Embryonic facial prominence (tissue), 1 donor: ENCODE measurements at regions not wholly inside any gene's neighbourhood (a gene's known extent, or its start where the extent isn't known, plus 50 kb on each side); places are given as distances from the start of the nearest gene placed in this dataset.
"Not testable (repeated sequence)": the region's sequence is repeated elsewhere in the genome, so short reads cannot be mapped to it uniquely, and the experiment has no call there.

Experiments used
- DNase-seq: peaks from one replicate; pipeline ENCODE4 v3.0.0-alpha.2; 2016; ENCODE audit errors: extremely low spot score

DNA sequence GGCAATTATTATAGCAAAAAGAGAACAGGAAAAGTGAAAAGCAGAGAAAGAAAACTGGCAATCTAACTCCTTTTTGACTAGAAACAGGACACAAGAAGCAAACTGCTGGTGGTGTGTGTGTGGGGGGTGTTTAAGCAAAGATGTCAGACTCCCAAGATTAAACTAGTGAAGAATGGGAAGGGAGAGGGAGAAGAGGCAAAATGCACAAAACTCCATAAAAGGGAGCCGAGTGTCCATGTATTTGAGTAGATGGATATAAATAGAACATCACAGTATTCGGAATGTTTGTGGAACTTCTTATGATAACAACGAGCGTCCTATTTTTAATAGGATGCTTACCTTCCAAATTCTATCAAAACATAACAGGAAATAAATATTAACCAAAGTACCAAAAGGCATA lies 179.8 kb upstream of the TRIB2 start:
- DNase-seq = no peak

DNA sequence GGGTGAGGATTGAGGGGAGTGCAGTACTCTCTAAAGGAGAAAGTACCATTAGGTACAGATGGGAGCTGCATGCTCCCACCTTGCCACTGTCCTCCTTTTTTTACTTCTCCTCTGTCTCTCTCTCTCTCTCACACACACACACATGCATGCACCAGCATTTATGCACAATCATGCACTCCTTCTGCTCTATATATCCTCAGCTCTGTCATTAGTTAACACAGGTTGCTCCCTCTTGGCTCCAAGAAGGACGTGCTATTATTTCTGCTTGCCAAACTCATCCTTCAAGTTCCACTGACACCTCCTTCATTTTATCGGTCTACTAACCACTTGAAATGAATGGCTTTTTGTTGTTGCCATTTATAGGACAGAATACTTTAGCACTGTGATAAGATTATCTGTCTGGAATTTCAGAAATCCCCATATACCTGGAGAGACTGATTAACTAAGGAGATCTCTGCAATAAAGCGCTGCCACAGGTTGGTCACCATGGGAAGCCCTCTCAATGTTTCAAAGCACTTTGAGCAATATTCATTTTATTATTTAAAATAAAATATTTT lies 178.5 kb upstream of the TRIB2 start:
- no peak for DNase-seq

DNA sequence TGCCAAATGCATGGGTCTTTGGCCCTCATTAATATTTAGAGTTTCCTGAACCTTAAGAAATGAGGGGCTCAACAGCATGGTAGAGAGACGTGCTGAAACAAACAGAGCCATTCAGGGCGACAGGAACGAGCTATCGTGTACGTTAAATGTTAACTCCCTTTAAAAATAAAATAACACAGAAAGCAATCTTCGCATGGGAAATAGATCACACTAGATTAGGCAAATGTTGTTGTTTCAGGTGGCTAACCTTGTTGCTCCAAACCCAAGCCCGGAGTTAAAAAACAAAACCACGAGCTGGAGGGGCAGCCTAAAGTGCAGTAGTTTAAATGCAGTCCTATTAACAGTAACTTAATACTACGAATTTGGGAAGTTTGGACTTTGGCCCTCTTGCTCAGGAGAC lies 177.4 kb upstream of the TRIB2 start:
- DNase-seq = no peak

DNA sequence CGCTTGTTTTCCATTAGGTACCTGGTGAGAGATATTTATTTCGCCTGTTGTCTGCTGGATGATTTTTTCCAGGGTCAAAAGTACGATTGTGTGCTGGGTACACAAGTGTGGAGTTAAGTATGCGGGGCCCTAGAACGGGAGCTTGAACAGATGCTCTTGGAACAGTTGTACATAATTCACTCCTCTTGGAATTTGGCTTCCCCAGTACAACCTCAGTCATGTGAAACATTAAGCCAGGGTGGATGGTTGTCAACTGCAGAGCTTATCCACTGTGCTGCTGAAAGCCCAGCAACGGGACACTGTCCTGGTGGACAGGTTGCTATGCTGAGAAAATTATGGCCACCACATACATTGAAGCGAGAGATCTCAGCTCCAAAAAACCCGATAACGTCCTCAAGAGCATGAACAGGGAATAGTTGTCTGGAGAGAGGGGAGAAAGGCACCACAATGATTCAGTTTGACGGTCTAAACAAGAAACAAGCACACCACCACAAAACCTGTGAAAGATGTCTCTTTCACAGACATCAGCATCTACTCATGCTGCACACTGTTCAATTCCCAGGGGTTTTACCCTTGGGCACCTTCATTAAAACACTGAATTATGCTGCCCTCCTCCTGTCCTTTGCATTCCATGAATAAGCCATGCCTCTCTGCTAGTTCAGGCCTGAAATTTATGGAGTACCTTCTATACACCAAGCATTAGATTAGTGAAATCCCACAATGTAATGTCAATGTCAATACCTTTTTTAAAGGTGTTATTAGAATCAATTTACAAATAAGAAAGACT lies 176.8 kb upstream of the TRIB2 start:
- no peak for DNase-seq

DNA sequence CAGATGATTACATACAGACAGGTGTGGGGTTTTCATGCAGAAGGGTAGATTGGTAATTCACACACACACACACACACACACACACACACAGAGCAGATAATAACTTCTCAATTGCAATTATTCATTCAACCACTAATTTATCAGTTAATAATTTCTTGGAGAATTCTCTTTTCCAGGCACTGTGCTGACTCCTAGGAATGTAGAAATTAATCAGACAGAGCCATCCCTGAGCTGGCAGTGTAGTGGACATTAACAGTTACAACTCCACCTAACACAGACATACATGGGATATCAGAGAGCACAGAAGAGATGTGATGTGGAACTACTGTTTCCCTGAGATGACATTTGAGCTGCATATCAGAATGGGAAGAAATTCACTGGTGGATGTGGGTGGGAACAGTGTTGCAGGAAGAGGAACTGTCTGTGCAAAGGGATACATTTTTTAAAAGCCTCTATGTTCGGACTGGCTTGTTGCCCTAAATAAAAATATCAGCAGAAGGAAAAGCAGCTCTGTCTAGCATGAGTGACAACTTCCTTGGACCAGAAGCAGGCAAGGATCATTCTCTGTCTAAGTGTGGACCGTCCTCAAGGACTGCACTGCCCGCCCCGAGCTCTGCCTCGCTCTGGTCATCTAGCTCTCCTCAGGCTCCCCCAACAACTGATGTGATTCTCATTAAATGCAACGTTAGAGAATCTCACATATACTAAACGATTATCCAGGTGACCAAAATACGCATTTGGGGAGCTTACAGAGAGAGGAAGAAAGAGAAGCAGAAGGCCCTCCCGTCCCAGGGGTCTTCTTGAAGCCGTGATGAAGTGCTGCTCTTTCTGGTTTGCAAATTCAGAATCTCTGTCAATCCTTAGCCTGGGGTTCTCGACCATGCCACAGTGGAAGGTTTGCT lies 173.4 kb upstream of the TRIB2 start:
- no peak for DNase-seq

DNA sequence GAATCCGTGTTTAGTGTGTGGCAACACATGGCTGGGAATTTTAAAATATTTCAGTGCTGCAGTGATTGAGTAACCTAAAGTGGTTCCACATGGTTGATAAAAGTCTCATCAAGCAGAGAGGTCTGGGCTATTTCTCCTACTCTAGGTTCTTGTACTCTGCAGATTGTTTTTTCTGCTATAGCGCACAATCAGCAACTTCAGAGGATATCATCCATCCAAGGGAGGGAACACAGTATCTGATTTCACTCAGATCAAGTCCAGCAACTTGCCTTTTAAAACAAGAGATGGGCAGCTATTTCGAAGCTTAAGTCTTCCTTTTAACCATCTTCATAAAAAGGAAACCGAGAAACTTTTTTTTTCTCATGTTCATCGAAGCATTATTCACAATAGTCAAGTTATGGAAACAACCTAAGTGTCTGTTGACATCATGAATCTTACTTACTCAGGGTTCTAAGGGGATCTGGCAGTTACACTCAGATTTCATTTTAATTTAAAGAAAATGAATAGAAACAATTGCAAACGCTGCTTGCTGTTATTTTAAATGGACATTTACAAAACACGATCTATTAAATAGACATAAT lies 172.7 kb upstream of the TRIB2 start:
- DNase-seq = no peak

DNA sequence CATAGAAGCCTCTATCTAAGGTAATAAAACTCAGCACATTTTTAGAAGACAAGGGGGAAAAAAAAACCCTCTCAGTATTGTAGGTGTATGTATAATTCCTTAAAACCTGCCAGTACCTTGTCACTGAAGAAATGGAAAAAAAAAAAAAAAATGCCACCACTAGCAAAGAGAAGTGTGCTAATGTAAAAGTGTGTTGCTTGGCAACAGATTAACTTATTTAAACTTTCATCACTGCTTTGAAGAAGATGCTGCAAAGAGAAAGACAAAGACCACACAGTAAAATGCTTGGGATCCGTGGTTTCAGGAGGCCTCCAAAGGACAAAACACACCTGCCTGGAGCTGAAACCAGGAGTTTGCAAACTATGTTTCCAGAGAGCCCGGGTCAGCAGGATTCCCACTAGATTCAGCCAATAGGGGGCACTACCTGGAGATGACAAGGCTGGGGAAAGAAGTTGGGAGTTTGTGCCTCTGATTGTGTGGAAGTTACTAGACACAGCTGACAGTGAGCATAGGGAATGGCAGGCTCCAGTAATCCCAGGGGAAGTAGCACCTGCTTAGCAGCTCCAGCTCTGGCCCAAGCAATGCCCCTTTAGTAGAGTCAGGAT lies 169.1 kb upstream of the TRIB2 start:
- DNase-seq = no peak

- no peak for DNase-seq
Measured at GRCh38 chr2:12548906-12549305, 167.8 kb upstream of the TRIB2 start.

GRCh38 chr2:12549641-12550040 lies 167.1 kb upstream of the TRIB2 start:
- no peak for DNase-seq

DNA sequence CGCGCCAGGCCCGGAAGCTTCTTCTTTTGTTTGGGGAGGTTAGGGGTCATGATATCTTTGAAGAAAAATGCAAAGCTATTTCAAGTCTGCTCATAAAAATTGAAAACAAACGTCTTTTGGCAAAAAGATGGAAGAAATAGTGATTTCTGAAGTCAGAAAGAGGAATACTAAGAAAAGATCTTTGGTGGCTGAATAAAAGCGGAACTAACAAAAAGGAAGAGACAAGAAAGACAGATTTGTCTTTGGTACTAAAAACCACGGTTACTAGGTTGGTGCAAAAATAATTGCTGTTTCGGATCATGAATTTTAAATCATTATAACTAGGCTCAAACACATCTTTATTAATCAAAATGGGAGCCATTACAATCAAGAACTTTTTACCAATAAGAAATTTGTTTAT lies 164.6 kb upstream of the TRIB2 start:
- no peak for DNase-seq

DNA sequence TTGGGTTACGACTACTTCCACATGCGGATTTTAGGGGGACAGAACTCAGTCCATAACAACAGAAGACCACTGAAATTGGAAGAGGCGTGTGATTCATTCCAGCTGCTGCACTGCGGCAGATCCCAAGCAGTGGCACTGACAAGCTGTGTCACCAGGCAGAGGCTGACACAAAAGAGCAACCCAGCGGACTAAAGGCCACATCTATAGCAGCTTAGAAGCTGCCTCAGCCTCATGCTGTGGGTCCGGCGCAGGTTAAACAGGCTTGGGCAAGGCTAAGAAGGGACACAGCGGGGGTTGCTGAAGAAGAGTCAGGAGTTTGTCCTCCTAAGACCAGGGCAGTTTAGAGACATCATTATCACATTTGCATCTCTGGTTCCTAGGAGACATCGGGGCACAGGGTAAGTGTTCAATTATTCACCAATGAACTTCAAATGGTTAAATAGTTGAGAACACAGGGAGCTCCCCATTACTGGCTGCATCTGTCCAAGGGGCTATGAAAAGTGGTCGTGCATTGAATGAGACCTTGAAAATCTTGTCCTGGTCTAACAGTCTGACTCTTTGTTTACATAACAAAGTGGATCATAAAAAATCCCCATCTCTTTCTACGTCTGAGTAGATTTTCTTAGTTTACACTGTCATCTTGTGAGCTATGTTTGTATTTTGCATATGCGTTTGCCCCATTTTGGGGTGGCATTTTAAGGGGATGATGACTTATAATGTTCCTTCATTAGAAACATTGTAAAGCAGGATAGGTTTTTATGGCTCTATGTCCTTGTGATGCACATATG lies 162.3 kb upstream of the TRIB2 start:
- no peak for DNase-seq

- DNase-seq = no peak
Measured at GRCh38 chr2:12555012-12555645, 161.6 kb upstream of the TRIB2 start.

GRCh38 chr2:12556762-12557161 lies 160.0 kb upstream of the TRIB2 start:
- no peak for DNase-seq

DNA sequence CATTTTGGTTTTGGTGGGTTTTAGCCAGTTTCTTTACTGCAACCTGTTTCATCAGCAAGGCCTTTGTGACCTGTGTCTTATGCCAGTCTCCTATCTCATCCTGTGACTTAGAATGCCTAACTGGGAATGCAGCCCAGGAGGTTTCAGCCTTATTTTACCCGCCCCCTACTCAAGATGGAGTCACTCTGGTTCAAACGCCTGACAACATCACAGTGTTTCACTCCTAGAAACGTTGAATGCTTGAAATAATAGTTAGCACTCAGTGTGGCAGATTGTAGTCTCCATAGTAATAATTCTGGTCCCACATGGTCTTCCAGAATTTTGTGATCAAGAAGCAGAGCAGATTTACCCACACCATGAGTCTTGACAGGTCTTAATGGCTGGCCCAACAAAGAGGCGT lies 159.0 kb upstream of the TRIB2 start:
- no peak for DNase-seq

DNA sequence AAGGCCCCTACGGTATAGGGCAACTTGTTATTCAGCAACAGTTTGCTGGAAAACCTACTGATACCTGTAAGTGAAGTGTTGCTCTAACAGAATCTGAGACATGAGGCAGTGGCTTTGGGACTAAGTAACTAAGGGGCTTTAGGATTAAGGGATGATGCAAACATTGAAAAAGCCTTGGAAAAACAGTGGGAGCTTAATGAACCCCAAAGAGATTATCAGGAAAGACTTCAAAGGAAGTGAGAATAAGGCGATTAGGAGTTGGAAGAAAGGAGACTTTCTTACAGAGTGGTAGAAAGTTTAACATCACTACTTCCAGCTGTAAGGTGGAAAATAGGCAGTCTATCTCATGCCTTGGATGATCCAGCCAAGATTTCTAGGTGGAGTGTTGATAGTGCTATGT lies 158.2 kb upstream of the TRIB2 start:
- no peak for DNase-seq

DNA sequence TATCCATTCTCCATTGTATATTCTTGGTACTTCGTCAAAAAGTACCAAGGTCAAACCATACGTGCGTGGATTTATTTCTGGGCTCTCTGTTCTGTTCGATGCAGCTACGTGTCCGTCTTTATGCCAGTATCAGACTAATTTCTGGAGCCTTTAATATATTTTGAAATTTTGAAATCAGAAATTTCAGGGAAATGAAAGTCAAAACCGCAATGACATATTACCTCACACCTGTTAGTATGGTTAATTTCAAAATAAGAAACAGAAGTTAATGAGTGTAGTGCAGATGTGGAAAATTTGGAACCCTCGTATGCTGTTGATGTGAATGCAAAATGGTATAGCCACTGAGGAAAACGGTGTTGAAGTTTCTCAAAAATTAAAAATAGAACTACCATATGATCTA lies 156.1 kb upstream of the TRIB2 start:
- no peak for DNase-seq

DNA sequence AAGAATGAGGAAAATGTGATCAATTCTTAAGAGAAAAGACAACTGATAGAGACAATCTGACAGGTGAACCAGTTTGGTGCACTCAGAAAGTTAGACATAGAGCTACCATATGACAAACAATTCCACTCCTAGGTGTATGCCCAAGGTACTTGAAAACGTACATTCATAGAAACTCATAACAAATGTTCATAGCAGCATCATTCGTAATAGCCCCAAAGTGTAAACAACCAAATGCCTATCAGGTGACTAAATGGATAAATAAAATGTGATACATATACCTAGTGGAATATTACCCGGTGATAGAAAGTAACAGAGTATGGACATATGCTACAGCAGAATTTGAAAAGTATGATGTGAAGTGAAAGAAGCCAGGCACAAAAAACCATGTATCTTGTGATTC lies 149.3 kb upstream of the TRIB2 start:
- no peak for DNase-seq

DNA sequence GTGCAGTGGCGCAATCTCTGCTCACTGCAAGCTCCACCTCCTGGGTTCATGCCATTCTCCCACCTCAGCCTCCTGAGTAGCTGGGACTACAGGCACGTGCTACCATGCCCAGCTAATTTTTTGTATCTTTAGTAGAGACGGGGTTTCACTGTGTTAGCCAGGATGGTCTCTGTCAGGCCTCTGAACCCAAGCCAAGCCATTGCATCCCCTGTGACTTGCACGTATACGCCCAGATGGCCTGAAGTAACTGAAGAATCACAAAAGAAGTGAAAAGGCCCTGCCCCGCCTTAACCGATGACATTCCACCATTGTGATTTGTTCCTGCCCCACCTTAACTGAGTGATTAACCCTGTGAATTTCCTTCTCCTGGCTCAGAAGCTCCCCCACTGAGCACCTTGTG lies 147.2 kb upstream of the TRIB2 start:
- DNase-seq = not testable (repeated sequence)

DNA sequence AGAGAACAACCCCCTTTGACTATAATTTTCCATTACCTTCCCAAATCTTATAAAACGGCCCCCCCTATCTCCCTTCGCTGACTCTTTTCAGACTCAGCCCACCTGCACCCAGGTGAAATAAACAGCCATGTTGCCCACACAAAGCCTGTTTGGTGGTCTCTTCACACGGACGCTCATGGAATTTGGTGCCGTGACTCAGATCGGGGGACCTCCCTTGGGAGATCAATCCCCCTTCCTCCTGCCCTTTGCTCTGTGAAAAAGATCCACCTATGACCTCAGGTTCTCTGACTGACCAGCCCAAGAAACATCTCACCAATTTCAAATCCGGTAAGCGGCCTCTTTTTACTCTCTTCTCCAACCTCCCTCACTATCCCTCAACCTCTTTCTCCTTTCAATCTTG lies 146.8 kb upstream of the TRIB2 start:
- DNase-seq = not testable (repeated sequence)

DNA sequence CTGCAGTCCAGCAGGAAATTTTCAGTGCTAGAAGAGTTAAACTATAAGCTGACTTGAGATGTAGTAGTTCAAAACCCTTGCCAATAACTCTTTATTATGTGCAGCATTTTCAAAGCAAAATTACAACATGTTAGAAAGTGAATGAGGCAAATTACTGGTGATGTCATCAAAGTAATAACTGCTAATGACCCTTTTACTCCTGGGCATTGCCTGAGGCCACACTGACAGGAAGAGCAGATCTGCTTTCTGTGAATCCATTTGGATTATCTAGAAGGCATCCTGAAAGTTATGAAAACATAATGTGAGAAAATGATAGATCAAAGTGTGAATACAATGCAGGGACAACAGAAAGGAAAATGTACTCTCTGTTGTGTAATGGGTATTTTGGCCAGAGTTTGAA lies 139.6 kb upstream of the TRIB2 start:
- DNase-seq = no peak
